KOPT-K1 (cell line): ENCODE measurements at regions not wholly inside any gene's neighbourhood (a gene's known extent, or its start where the extent isn't known, plus 50 kb on each side); places are given as distances from the start of the nearest gene placed in this dataset.
"Not testable (repeated sequence)": the region's sequence is repeated elsewhere in the genome, so short reads cannot be mapped to it uniquely, and the experiment has no call there.

Experiments used
- H3K27ac ChIP-seq: fragments of 200-600 bp; sonication (generic); 2 replicates; pipeline ENCODE4 v1.5.1; 2016; ENCODE audit warnings: antibody characterized with exemption, mild to moderate bottlenecking, low read depth, low read length; ENCODE audit not compliant: poor library complexity, severe bottlenecking
- H3K36me3 ChIP-seq: fragments of 200-600 bp; sonication (generic); 2 replicates; pipeline ENCODE4 v1.5.1; 2017; ENCODE audit warnings: antibody characterized with exemption, mild to moderate bottlenecking, low read length, moderate library complexity; ENCODE audit not compliant: insufficient read depth
- H3K9me3 ChIP-seq: fragments of 200-600 bp; sonication (generic); 2 replicates; pipeline ENCODE4 v1.5.1; 2017; ENCODE audit warnings: antibody characterized with exemption, low read length, mild to moderate bottlenecking; ENCODE audit not compliant: insufficient read depth, poor library complexity, severe bottlenecking

GRCh38 chr17:6927290-6928126, 68.3 kb upstream of the ALOX12 start:
- H3K27ac ChIP-seq: no peak overlapping the region
- no peaks in the 10 kb centered on the region for H3K36me3 ChIP-seq
- H3K9me3 ChIP-seq: peaks cover 13% of the 10 kb centered on the region

DNA sequence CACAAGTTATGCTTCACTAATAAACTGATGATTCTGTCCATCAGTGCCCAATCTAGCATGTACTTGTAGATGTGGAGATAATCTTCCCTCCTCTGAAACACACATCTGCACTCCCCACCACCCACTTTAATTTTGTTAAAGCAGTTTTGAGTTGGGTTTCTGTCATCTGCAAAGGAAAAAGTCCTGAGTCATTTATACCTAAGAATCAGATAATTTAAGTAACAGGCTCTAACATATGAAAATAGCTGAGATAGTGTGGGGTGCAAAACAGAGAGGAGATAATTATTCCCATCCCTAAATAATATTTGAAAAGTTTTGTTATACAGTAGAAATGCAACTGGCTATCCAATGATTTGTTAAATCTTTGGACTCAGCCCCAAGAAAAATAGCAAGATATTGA, 67.7 kb upstream of the ALOX12 start:
- H3K36me3 ChIP-seq: no peaks in the 10 kb centered on the region
- no peak overlapping the region for H3K27ac ChIP-seq
- peaks cover 17% of the 10 kb centered on the region for H3K9me3 ChIP-seq

DNA sequence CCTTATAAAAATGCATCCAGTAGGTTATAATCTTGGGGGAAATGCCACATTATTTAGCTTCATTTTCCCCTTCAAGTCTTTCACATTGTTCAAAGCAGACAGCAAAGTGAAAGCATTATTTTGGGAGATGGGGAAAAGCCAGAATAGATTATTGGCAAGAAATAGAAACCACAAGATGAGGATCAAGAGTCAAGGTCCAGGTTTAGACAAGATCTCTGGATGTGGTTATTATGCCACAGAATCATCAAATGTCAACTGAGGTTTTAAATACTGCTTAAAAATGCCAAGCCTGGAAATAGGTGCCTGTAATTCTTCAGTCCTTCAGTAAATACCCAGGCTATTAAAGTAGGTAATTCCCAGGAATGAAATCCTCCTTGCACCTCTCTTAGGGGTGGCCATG, 65.1 kb upstream of the ALOX12 start:
- Histone ChIP-seq H3K27ac (no peak overlapping the region), H3K9me3 (peaks cover 17% of the 10 kb centered on the region), H3K36me3 (no peaks in the 10 kb centered on the region)

- peaks cover 13% of the 10 kb centered on the region for H3K9me3 ChIP-seq
- not testable (repeated sequence) for H3K27ac ChIP-seq
These were observed 61.3 kb upstream of the ALOX12 start for GRCh38 chr17:6934544-6934943.

GRCh38 chr17:6936370-6937028, 59.4 kb upstream of the ALOX12 start:
- H3K9me3 ChIP-seq: peaks cover 13% of the 10 kb centered on the region
- no peak overlapping the region for H3K27ac ChIP-seq
- H3K36me3 ChIP-seq: no peaks in the 10 kb centered on the region

More at GRCh38 chr17:6934544-6934943, 61.3 kb upstream of the ALOX12 start:
- not testable (repeated sequence) for H3K36me3 ChIP-seq

GRCh38 chr17:6938637-6939036, 57.2 kb upstream of the ALOX12 start:
- H3K9me3 ChIP-seq: peaks cover 9% of the 10 kb centered on the region
- no peaks in the 10 kb centered on the region for H3K36me3 ChIP-seq
- H3K27ac ChIP-seq: peak overlapping the region; percentile 15

- Histone ChIP-seq H3K27ac (peak overlapping the region; percentile 67), H3K9me3 (no peaks in the 10 kb centered on the region), H3K36me3 (no peaks in the 10 kb centered on the region)
These were observed 55.6 kb upstream of the ALOX12 start for GRCh38 chr17:6940186-6940649.

- no peak overlapping the region for H3K27ac ChIP-seq
- no peaks in the 10 kb centered on the region for H3K9me3 ChIP-seq
- H3K36me3 ChIP-seq: no peaks in the 10 kb centered on the region
These were observed 53.9 kb upstream of the ALOX12 start for GRCh38 chr17:6941989-6942388.

DNA sequence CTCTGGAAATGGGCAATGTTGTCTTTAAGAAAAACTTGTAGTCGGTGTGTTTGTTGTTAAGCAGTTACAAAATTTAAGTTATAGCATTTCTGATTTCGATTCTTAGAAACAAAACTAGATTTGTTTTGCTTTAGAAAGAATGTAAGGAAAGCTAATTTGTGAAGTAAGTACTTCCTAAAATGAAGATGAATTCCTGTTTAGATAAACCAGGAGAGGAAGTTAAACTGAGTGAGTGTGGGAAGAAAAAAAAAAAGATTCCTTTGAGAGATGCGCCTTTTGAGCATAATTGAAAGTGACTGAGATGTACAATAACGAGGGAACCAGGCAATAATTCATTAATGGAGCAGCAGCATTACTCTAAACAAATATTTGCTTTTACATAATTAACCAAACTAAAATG, 52.4 kb upstream of the ALOX12 start:
- no peak overlapping the region for H3K27ac ChIP-seq
- no peaks in the 10 kb centered on the region for H3K9me3 ChIP-seq
- no peaks in the 10 kb centered on the region for H3K36me3 ChIP-seq
